ENCODE measurements at regions not wholly inside any gene's neighbourhood (a gene's known extent, or its start where the extent isn't known, plus 50 kb on each side); places are given as distances from the start of the nearest gene placed in this dataset.

DNA sequence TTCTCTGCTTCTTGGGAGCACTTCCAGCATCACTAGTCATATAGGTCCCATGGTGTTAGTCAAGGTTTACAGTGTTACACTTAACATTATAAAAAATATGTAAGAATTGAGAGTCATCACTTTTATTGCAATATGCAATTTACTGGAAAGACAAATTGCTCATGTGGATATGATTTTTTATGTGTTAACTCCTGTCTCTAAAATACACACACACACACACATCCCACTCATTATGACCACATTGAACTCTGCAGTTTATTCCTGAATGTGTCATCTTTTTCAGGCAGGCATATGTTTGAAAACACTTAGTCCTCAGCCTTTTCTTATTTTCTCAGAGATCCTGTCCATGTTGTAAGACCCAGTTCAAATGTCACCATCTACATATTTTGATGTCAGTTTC, 148.5 kb upstream of the MRPS30 start:
- H3K27me3 Mint-ChIP-seq (ENCODE audit: insufficient read depth) = no peaks in the 10 kb centered on the region
- Histone ChIP-seq H3K36me3 (ENCODE audit: control insufficient read depth, insufficient read depth, low read length) (no peaks in the 10 kb centered on the region), H3K4me1 (ENCODE audit: control insufficient read depth, insufficient read depth, low read length) (no peaks in the 10 kb centered on the region), H3K4me3 (ENCODE audit: low read length) (no peak overlapping the region), H3K9me3 (ENCODE audit: control insufficient read depth, low read length) (peaks cover 25% of the 10 kb centered on the region), H3K27ac (ENCODE audit: low read depth, low read length) (no peak overlapping the region), H3K9ac (ENCODE audit: extremely low read depth, low read length, poor library complexity, severe bottlenecking) (no peak overlapping the region), H3K27me3 (ENCODE audit: control insufficient read depth, insufficient read depth, low read length, poor library complexity, severe bottlenecking) (no peaks in the 10 kb centered on the region)
- no peak overlapping the region for H3K4me3 Mint-ChIP-seq
- H3K27ac Mint-ChIP-seq = no peak overlapping the region
- DNase-seq = no peak
- H3K4me1 Mint-ChIP-seq = no peaks in the 10 kb centered on the region
- H3K9me3 Mint-ChIP-seq = peaks cover 25% of the 10 kb centered on the region
- TF ChIP-seq, protein P1, sequence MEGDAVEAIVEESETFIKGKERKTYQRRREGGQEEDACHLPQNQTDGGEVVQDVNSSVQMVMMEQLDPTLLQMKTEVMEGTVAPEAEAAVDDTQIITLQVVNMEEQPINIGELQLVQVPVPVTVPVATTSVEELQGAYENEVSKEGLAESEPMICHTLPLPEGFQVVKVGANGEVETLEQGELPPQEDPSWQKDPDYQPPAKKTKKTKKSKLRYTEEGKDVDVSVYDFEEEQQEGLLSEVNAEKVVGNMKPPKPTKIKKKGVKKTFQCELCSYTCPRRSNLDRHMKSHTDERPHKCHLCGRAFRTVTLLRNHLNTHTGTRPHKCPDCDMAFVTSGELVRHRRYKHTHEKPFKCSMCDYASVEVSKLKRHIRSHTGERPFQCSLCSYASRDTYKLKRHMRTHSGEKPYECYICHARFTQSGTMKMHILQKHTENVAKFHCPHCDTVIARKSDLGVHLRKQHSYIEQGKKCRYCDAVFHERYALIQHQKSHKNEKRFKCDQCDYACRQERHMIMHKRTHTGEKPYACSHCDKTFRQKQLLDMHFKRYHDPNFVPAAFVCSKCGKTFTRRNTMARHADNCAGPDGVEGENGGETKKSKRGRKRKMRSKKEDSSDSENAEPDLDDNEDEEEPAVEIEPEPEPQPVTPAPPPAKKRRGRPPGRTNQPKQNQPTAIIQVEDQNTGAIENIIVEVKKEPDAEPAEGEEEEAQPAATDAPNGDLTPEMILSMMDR (conservative IDR thresholded peaks at IDR 0.05) = no peak
- peaks cover 4% of the 10 kb centered on the region for H3K36me3 Mint-ChIP-seq (ENCODE audit: low read depth)

DNA sequence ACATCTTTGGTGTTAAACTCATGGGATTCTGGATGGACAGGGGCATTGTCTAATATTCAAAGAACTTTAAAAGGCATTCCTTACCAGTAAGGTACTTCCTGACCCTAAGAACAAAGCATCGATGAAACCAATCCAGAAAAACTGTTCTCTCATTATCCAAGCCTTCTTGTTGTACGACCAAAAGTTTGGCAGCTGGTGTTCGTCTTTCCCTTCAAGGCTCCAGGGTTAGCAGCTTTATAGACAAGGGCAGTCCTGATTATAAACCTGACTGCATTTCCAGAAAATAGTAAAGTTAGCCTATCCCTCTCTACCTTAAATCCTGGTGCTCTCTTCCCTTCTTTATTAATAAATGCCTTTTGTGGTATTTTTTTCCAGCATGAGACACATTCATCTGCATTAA, 149.4 kb upstream of the MRPS30 start:
- H3K4me1 Mint-ChIP-seq = no peaks in the 10 kb centered on the region
- H3K9me3 Mint-ChIP-seq = peaks cover 31% of the 10 kb centered on the region
- TF ChIP-seq, protein P1 (conservative IDR thresholded peaks at IDR 0.05) = no peak
- Histone ChIP-seq H3K27ac (ENCODE audit: low read depth, low read length) (no peak overlapping the region), H3K9me3 (ENCODE audit: control insufficient read depth, low read length) (peaks cover 32% of the 10 kb centered on the region), H3K27me3 (ENCODE audit: control insufficient read depth, insufficient read depth, low read length, poor library complexity, severe bottlenecking) (no peaks in the 10 kb centered on the region), H3K9ac (ENCODE audit: extremely low read depth, low read length, poor library complexity, severe bottlenecking) (no peak overlapping the region), H3K36me3 (ENCODE audit: control insufficient read depth, insufficient read depth, low read length) (no peaks in the 10 kb centered on the region), H3K4me1 (ENCODE audit: control insufficient read depth, insufficient read depth, low read length) (no peaks in the 10 kb centered on the region), H3K4me3 (ENCODE audit: low read length) (no peak overlapping the region)
- WGBS, 2 experiments (ENCODE audit: insufficient coverage in 1 of 2, insufficient read length in 1 of 2) = 84 to 87% methylated on average over 3 of the region's 3 CpGs
- H3K27me3 Mint-ChIP-seq (ENCODE audit: insufficient read depth) = no peaks in the 10 kb centered on the region
- DNase-seq = no peak
- H3K36me3 Mint-ChIP-seq (ENCODE audit: low read depth) = peaks cover 4% of the 10 kb centered on the region
- H3K4me3 Mint-ChIP-seq = no peak overlapping the region
- no peak overlapping the region for H3K27ac Mint-ChIP-seq

DNA sequence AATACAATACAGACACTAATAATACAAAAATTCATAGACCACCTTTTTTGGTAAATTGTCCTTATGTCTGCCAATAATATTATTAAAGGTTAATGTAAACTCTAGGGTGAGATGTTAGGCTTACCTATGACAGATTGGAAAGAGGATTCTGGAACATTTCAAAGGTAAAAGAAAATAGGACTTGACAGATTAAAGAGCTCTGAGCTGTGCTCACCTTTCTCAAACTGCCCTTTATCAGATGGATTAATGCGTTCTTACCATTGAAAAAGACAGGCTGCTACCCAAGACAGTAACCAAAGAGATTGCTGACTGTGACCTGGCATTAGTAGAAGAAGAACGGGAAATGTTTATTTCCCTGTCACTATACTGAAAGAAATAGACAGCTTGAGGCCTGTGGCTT, 156.1 kb upstream of the MRPS30 start:
- H3K4me1 ChIP-seq (ENCODE audit: control insufficient read depth, insufficient read depth, low read length) = peaks cover 3% of the 10 kb centered on the region
- Mint-ChIP-seq H3K27ac (no peak overlapping the region), H3K9me3 (peaks cover 32% of the 10 kb centered on the region), H3K27me3 (ENCODE audit: insufficient read depth) (no peaks in the 10 kb centered on the region), H3K36me3 (ENCODE audit: low read depth) (peaks cover 4% of the 10 kb centered on the region), H3K4me1 (no peaks in the 10 kb centered on the region), H3K4me3 (no peak overlapping the region)
- DNase-seq = no peak
- H3K27me3 ChIP-seq (ENCODE audit: control insufficient read depth, insufficient read depth, low read length, poor library complexity, severe bottlenecking) = no peaks in the 10 kb centered on the region
- H3K4me3 ChIP-seq (ENCODE audit: low read length) = no peak overlapping the region
- H3K27ac ChIP-seq (ENCODE audit: low read depth, low read length) = no peak overlapping the region
- TF ChIP-seq, protein P1 (conservative IDR thresholded peaks at IDR 0.05) = no peak
- no peaks in the 10 kb centered on the region for H3K36me3 ChIP-seq (ENCODE audit: control insufficient read depth, insufficient read depth, low read length)
- peaks cover 31% of the 10 kb centered on the region for H3K9me3 ChIP-seq (ENCODE audit: control insufficient read depth, low read length)
- 67 to 87% methylated on average over 1 to 2 of the region's 2 CpGs for WGBS, 2 experiments (ENCODE audit: insufficient coverage in 1 of 2, insufficient read length in 1 of 2)
- no peak overlapping the region for H3K9ac ChIP-seq (ENCODE audit: extremely low read depth, low read length, poor library complexity, severe bottlenecking)
